Activated CD8-positive, alpha-beta memory T cell treated with anti-CD3 and anti-CD28 coated beads, Interleukin-2, amount 10 ng/mL, durations not matched to agents 7 days and 5 days (primary cell): ENCODE measurements at regions not wholly inside any gene's neighbourhood (a gene's known extent, or its start where the extent isn't known, plus 50 kb on each side); places are given as distances from the start of the nearest gene placed in this dataset.
"Not testable (repeated sequence)": the region's sequence is repeated elsewhere in the genome, so short reads cannot be mapped to it uniquely, and the experiment has no call there.

Experiments
- ATAC-seq: fragments of 150-1000 bp; cut with Tn5 transposase; one replicate; pipeline ENCODE4 v1.10.0; 2021; ENCODE audit warnings: moderate library complexity
- CTCF ChIA-PET: fragments of 350-600 bp; sonication (Branson Sonifier 250); formaldehyde crosslinking; loops from one replicate; lab custom pipeline; 2021; ENCODE audit warnings: antibody characterized with exemption; lab: Charles Lee
- DNase-seq: peaks from one replicate; pipeline ENCODE4 v3.0.0-alpha.2; 2020
- H3K27ac Mint-ChIP-seq: one replicate; pipeline ENCODE4 v1.8.0; 2021; ENCODE audit warnings: mild to moderate bottlenecking, mixed read lengths
- H3K27me3 Mint-ChIP-seq: one replicate; pipeline ENCODE4 v1.8.0; 2021; ENCODE audit warnings: mixed read lengths
- H3K36me3 Mint-ChIP-seq: one replicate; pipeline ENCODE4 v1.8.0; 2021; ENCODE audit warnings: mild to moderate bottlenecking, mixed read lengths
- H3K4me1 Mint-ChIP-seq: one replicate; pipeline ENCODE4 v1.8.0; 2021; ENCODE audit warnings: mixed read lengths
- H3K4me3 Mint-ChIP-seq: one replicate; pipeline ENCODE4 v1.8.0; 2021; ENCODE audit warnings: mild to moderate bottlenecking, moderate library complexity, mixed read lengths
- H3K9me3 Mint-ChIP-seq: one replicate; pipeline ENCODE4 v1.8.0; 2022; ENCODE audit warnings: low read depth, mixed read lengths

DNA sequence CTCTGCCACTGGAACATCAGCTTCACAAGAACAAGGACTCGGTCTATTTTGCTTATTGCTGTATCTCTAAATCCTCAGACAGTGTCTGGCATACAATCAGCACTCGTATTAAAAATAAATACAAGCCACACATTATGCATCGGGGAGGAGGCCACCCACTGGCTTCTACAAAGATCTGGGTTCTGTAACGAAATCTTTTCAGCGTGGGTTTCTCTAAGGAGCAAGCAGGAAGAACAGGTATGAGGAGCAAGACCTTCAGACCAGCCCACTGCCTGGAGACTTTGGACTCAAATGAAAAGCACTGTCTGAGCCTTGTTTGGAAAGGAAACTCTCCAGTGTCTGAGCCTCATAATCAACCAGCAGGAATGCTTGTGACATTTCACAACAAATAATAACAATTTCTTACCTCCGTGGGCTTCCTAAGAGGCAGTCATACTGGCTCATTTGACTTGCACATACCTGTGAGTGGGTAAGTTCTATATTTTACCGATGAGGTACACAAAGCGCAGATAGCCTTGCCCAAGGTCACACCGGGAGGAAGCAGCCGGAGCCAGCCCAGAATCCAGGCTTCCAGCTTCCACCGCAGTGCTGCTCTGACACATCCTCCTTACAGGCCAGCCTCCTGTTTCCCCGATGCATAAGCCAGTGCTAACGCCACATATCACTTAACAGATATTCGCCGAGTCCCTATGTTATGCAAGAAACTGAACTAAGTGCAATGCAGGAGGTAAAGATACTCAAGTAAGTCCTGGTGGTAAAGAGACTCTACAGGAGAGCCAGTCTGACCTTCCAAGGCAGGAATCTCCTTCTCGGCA, 118.6 kb upstream of the TNRC6C start:
- Mint-ChIP-seq H3K4me1 (peaks cover 46% of the 10 kb centered on the region), H3K9me3 (no peaks in the 10 kb centered on the region), H3K27me3 (peaks cover 8% of the 10 kb centered on the region), H3K36me3 (peaks cover 5% of the 10 kb centered on the region), H3K27ac (no peak overlapping the region), H3K4me3 (no peak overlapping the region)
- no peak for ATAC-seq
- DNase-seq: no peak
- CTCF ChIA-PET: no interaction called here

- peaks cover 5% of the 10 kb centered on the region for H3K36me3 Mint-ChIP-seq
- CTCF ChIA-PET: no interaction called here
- no peak for ATAC-seq
- H3K9me3 Mint-ChIP-seq: no peaks in the 10 kb centered on the region
- no peak for DNase-seq
- peaks cover 8% of the 10 kb centered on the region for H3K27me3 Mint-ChIP-seq
- H3K27ac Mint-ChIP-seq: no peak overlapping the region
- no peak overlapping the region for H3K4me3 Mint-ChIP-seq
- peaks cover 41% of the 10 kb centered on the region for H3K4me1 Mint-ChIP-seq
Measured at GRCh38 chr17:77840513-77841165, 117.9 kb upstream of the TNRC6C start.

DNA sequence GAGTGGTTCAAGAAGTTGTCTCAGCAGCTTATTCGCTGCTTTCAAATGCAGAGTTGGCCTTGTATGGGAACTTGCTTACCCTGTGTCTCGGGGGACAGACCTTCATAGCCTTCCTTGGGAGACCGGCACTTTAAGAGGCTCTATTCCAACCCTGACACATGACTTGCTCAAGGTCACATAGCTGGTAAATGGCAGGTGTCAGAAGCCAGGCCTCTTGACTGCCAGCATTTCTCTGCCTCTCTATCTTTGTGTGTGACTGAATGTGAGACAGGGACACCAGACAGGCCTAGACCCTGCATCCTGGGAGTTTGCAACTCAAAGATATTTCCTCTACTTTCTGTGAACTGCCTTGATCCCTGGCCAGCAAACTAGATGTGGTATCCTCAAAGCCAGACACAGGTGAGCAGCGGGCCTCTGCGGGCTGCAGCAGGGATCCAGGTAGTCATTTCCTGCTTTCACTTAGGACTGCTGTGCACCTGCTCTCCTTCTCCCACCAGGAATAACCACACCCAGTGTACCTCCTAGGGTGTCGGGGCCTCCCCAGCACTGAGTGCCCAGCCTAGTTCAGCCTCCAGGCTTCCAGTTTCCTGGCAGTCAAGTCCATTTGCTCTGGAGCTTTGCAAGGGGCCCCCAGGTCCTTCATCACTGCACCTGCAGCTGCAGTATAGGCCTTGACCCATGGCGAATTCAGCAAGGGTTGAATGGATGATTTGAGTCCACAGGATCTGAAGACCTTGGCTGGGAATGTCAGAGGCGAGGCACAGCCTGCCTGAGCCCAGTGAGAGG, 116.6 kb upstream of the TNRC6C start:
- no peak overlapping the region for H3K27ac Mint-ChIP-seq
- H3K4me1 Mint-ChIP-seq: peaks cover 44% of the 10 kb centered on the region
- peaks cover 2% of the 10 kb centered on the region for H3K36me3 Mint-ChIP-seq
- H3K4me3 Mint-ChIP-seq: no peak overlapping the region
- CTCF ChIA-PET: no interaction called here
- peaks cover 8% of the 10 kb centered on the region for H3K27me3 Mint-ChIP-seq
- ATAC-seq (no peak), DNase-seq (no peak)
- no peaks in the 10 kb centered on the region for H3K9me3 Mint-ChIP-seq

DNA sequence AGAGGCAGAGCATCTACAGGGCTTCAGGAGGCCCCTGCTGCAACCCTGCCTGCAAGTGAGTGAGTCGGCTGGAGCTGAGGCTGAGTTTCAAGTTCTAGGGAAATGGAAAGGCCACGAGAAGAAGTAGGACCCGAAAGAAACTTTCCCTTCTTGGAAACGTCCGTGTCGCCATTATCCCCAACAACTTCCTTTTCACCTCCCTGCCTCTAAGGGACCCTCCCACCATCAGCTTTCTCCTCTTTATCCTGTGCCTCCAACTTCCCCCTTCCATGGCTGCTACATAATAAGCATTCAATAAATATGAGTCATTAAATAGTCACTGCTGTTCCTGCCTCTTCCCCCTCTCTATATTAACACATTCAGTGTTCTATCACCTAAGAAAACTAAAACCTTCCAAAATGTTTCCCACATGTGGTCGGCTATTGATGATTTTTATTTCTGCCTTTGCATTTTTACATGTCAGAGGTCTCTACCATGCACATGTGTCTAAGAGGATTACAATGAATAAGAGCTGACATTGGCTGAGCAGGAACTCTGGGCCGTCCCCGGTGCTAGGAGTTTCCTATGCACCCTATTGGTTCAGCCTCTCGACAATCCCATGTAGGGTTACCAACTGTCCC, 115.9 kb upstream of the TNRC6C start:
- CTCF ChIA-PET: interaction anchor here (1.7 kb wide), 1 partner anchor 8 kb away, joined by 4 read pairs; no protein-coding TSS in a partner anchor
- ATAC-seq (no peak), DNase-seq (no peak)
- Mint-ChIP-seq H3K4me1 (peaks cover 40% of the 10 kb centered on the region), H3K9me3 (no peaks in the 10 kb centered on the region), H3K27me3 (peaks cover 8% of the 10 kb centered on the region), H3K36me3 (no peaks in the 10 kb centered on the region), H3K4me3 (no peak overlapping the region), H3K27ac (peak overlapping the region; percentile 87)

- peak; percentile 93 for ATAC-seq
Measured at GRCh38 chr17:77843255-77843895, 115.1 kb upstream of the TNRC6C start.

GRCh38 chr17:77843896-77844295, 114.6 kb upstream of the TNRC6C start:
- peaks cover 40% of the 10 kb centered on the region for H3K4me1 Mint-ChIP-seq
- H3K9me3 Mint-ChIP-seq: no peaks in the 10 kb centered on the region
- peaks cover 8% of the 10 kb centered on the region for H3K27me3 Mint-ChIP-seq
- no peak for DNase-seq
- CTCF ChIA-PET: interaction anchor here (0.7 to 2.1 kb wide), 7 partner anchors 9 to 736 kb away, joined by 3 to 8 read pairs (median 4); partner anchors contain the start of gene TNRC6C
- peak overlapping the region; percentile 87 for H3K27ac Mint-ChIP-seq
- no peaks in the 10 kb centered on the region for H3K36me3 Mint-ChIP-seq
- H3K4me3 Mint-ChIP-seq: peak overlapping the region; percentile 49
- ATAC-seq: peak; percentile 31

More at GRCh38 chr17:77843255-77843895, 115.1 kb upstream of the TNRC6C start:
- H3K9me3 Mint-ChIP-seq, H3K36me3 Mint-ChIP-seq, H3K27me3 Mint-ChIP-seq: not testable (repeated sequence)
- Mint-ChIP-seq H3K4me3 (peak overlapping the region; percentile 49), H3K4me1 (peaks cover 40% of the 10 kb centered on the region), H3K27ac (peak overlapping the region; percentile 87)
- CTCF ChIA-PET: interaction anchor here (0.7 to 2.1 kb wide), 6 partner anchors 9 to 737 kb away, joined by 3 to 8 read pairs (median 4); partner anchors contain the start of gene TNRC6C
- DNase-seq: peak; percentile 92

- Mint-ChIP-seq H3K36me3 (no peaks in the 10 kb centered on the region), H3K27me3 (peaks cover 8% of the 10 kb centered on the region), H3K9me3 (no peaks in the 10 kb centered on the region), H3K4me3 (no peak overlapping the region), H3K27ac (peak overlapping the region; percentile 17), H3K4me1 (peaks cover 40% of the 10 kb centered on the region)
- ATAC-seq (no peak), DNase-seq (no peak)
- CTCF ChIA-PET: interaction anchor here (0.8 to 2.1 kb wide), 3 partner anchors 36 to 169 kb away, joined by 5 to 8 read pairs (median 5); partner anchors contain the start of gene TNRC6C
Measured at GRCh38 chr17:77844681-77845080, 113.8 kb upstream of the TNRC6C start.

DNA sequence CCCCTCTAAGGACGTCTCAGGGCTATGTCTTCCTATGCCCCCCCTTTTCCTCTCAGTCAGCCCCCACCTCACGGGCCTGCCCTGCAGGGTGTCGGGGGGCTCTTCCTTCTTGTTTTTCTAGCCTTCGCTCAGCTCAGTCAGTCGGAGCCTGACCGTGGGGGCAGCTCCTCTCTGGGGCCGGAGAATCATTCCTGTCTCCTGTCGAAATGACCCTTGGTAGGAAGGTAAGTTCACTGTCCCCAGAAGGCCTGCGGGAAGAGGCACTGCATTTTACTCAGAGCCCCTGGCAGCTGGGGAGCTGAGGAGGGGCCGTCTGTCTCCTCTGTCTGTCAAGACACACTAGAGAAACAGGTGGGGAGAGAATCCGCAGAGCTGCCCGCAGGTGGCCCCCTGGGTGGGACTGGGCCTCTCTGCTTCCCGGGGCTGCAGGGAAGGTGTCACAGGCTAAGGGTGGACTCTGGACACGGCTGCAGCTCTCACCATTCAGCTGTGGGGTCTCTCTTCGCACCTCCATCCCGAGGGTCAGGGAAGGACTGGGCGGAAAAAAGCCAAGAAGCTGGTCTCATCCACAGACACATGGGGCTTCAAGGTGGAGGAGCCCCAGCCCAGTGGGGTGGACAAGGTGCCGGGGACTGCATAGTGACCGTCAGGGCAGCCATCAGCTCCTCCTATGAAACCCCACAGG, 112.8 kb upstream of the TNRC6C start:
- Mint-ChIP-seq H3K4me1 (peaks cover 40% of the 10 kb centered on the region), H3K27me3 (peaks cover 5% of the 10 kb centered on the region), H3K27ac (no peak overlapping the region), H3K9me3 (no peaks in the 10 kb centered on the region), H3K36me3 (no peaks in the 10 kb centered on the region), H3K4me3 (no peak overlapping the region)
- no peak for DNase-seq
- CTCF ChIA-PET: interaction anchor here (1.4 to 1.5 kb wide), 2 partner anchors 18 to 303 kb away, joined by 3 to 4 read pairs; no protein-coding TSS in a partner anchor
- ATAC-seq: no peak

- Mint-ChIP-seq H3K27ac (no peak overlapping the region), H3K36me3 (no peaks in the 10 kb centered on the region), H3K9me3 (no peaks in the 10 kb centered on the region), H3K27me3 (no peaks in the 10 kb centered on the region), H3K4me1 (peaks cover 40% of the 10 kb centered on the region), H3K4me3 (no peak overlapping the region)
- CTCF ChIA-PET: interaction anchor here (1.4 to 1.6 kb wide), 3 partner anchors 17 to 304 kb away, joined by 3 to 4 read pairs (median 3); no protein-coding TSS in a partner anchor
- ATAC-seq (no peak), DNase-seq (no peak)
Measured at GRCh38 chr17:77846531-77847085, 111.9 kb upstream of the TNRC6C start.

DNA sequence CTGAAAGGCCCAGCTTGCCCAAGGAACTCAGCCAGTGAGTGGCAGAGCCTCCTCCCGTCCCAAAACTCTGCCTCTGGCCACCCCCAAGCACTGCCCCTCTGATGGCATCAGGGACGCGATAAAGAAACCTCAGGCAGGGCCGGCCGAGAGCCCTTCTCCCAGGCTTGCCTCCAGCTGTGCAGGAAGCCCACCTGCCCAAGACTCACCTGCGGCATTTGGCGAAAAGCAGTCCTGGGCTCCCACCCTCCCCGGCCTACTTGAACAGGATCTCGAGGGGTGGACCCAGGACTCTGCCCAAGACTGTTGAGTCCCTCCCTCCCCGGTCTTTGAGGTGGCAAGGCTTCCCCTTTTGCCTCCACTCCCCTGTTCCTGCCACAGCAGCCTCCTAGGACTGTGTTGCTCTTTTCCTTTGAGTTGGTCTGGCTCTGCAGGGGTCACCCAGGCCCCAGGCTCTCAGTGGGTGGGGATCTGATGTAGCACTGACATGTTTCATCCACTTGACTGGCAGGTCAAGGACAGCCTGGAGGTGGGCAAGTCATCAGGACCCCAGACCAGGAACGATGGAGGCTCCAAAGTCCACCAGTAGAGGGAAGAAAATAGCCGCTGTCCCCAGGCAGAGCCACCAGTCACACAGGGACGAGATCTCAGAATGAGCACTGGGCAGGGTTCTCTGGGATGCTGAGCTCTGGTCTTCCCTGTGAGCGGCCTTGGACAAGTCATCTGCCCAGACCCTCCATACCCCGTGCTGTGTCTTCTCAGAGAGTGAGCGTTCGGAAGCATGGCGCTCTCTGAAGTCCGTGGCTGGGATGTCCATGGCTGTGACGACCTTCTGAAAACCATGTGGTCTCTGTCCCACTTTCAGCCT, 111.0 kb upstream of the TNRC6C start:
- no peak for ATAC-seq
- Mint-ChIP-seq H3K27ac (no peak overlapping the region), H3K4me1 (peaks cover 34% of the 10 kb centered on the region), H3K9me3 (no peaks in the 10 kb centered on the region), H3K4me3 (no peak overlapping the region), H3K36me3 (no peaks in the 10 kb centered on the region), H3K27me3 (no peaks in the 10 kb centered on the region)
- no peak for DNase-seq
- CTCF ChIA-PET: interaction anchor here (0.7 to 1.6 kb wide), 2 partner anchors 29 to 172 kb away, joined by 3 to 4 read pairs; no protein-coding TSS in a partner anchor

DNA sequence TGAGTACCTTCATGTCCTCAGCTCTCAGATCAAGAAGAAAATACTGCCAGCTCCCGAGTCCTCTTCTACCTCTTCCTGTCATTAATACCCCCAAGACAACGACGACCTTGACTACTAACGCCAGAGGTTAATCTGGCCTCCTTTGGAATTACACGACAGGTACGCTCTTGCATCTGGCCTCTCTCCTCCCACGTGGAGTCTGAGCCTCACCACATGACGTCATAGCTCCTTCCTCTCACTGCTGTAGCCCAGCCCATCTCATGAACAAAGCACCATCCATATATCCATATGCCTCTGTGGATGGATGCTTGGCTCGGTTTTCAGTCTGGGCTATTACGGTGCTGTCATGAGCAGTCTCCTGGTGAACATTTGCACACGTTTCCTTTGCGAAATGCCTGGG, 110.2 kb upstream of the TNRC6C start:
- DNase-seq: no peak
- CTCF ChIA-PET: interaction anchor here (0.7 kb wide), 1 partner anchor 172 kb away, joined by 4 read pairs; no protein-coding TSS in a partner anchor
- no peaks in the 10 kb centered on the region for H3K27me3 Mint-ChIP-seq
- ATAC-seq: no peak
- H3K9me3 Mint-ChIP-seq: no peaks in the 10 kb centered on the region
- H3K4me1 Mint-ChIP-seq: peaks cover 26% of the 10 kb centered on the region
- no peak overlapping the region for H3K27ac Mint-ChIP-seq
- H3K4me3 Mint-ChIP-seq: no peak overlapping the region
- no peaks in the 10 kb centered on the region for H3K36me3 Mint-ChIP-seq
